CD14-positive monocyte (primary cell): ENCODE measurements at regions not wholly inside any gene's neighbourhood (a gene's known extent, or its start where the extent isn't known, plus 50 kb on each side); places are given as distances from the start of the nearest gene placed in this dataset.

Experiments used
- DNase-seq, 3 donors: peaks; one replicate each; pipeline ENCODE4 v3.0.0-alpha.2; 2011 to 2022
- H2AFZ ChIP-seq: 2 replicates; pipeline ENCODE4 v1.6.0; 2012; ENCODE audit warnings: mild to moderate bottlenecking, low read depth, low read length, inconsistent platforms; ENCODE audit not compliant: insufficient read depth, poor library complexity, severe bottlenecking
- H3K27ac ChIP-seq, 2 donors: 1 replicate in 1 of 2; 2 replicates in 1 of 2; pipeline ENCODE4 v1.5.1; 2012 to 2013; ENCODE audit warnings: low read length in 2 of 2, control low read depth in 1 of 2, inconsistent platforms in 1 of 2, low read depth in 1 of 2, mild to moderate bottlenecking in 1 of 2
- H3K27me3 ChIP-seq, 2 donors: one replicate each; pipeline versions ENCODE4 v1.6.0 to v1.6.1; 2011 to 2013; ENCODE audit warnings: low read length in 2 of 2; ENCODE audit not compliant: control insufficient read depth in 2 of 2, insufficient read depth in 2 of 2
- H3K36me3 ChIP-seq, 2 donors: replicated peaks in 1 of 2; 1 replicate in 1 of 2; 2 replicates in 1 of 2; pipeline versions ENCODE4 v1.5.1 to v1.6.1; 2012 to 2013; ENCODE audit warnings: low read length in 2 of 2, control low read depth in 1 of 2, inconsistent platforms in 1 of 2, mild to moderate bottlenecking in 1 of 2; ENCODE audit not compliant: insufficient read depth in 2 of 2, control insufficient read depth in 1 of 2
- H3K4me1 ChIP-seq, 2 donors: 1 replicate in 1 of 2; 2 replicates in 1 of 2; pipeline versions ENCODE4 v1.5.1 to v1.6.1; 2012 to 2013; ENCODE audit warnings: low read length in 2 of 2, control low read depth in 1 of 2, inconsistent platforms in 1 of 2, mild to moderate bottlenecking in 1 of 2, moderate library complexity in 1 of 2; ENCODE audit not compliant: insufficient read depth in 2 of 2, control insufficient read depth in 1 of 2
- H3K4me2 ChIP-seq: replicated peaks from 2 replicates; pipeline ENCODE3; 2012; ENCODE audit warnings: low read length, moderate library complexity, mild to moderate bottlenecking; ENCODE audit not compliant: poor library complexity, severe bottlenecking; ENCODE audit errors: extremely low read depth
- H3K4me3 ChIP-seq, 3 experiments: fragments of 200-600 bp in 1 of 3; sonication (generic) in 1 of 3; replicated peaks in 1 of 3; 1 replicate in 2 of 3; 2 replicates in 1 of 3; pipeline ENCODE4 v1.5.1; 2011 to 2013; ENCODE audit warnings: low read length in 3 of 3, mild to moderate bottlenecking in 3 of 3, control low read depth in 2 of 3, low read depth in 2 of 3, inconsistent platforms in 1 of 3, moderate library complexity in 1 of 3
- H3K79me2 ChIP-seq: 2 replicates; pipeline ENCODE4 v1.6.0; 2012; ENCODE audit warnings: mild to moderate bottlenecking, control low read depth, inconsistent platforms, low read length, moderate library complexity; ENCODE audit not compliant: insufficient read depth
- H3K9ac ChIP-seq: 2 replicates; pipeline ENCODE4 v1.6.0; 2017; ENCODE audit warnings: low read length, mild to moderate bottlenecking; ENCODE audit not compliant: insufficient read depth, poor library complexity, severe bottlenecking
- H3K9me3 ChIP-seq, 2 donors: replicated peaks in 1 of 2; 1 replicate in 1 of 2; 2 replicates in 1 of 2; pipeline versions ENCODE4 v1.5.1 to v1.6.1; 2012 to 2013; ENCODE audit warnings: low read length in 2 of 2, control low read depth in 1 of 2; ENCODE audit not compliant: control insufficient read depth in 1 of 2, insufficient read depth in 1 of 2
- H4K20me1 ChIP-seq: 2 replicates; pipeline ENCODE4 v1.6.0; 2012; ENCODE audit warnings: mild to moderate bottlenecking, low read length, control low read depth, moderate library complexity; ENCODE audit not compliant: insufficient read depth
- H3K27ac Mint-ChIP-seq, 7 donors: one replicate each; pipeline ENCODE4 v1.8.0; 2020; ENCODE audit warnings: mild to moderate bottlenecking in 7 of 7, mixed read lengths in 7 of 7, moderate library complexity in 6 of 7, inconsistent platforms in 2 of 7
- H3K27me3 Mint-ChIP-seq, 3 donors: one replicate each; pipeline ENCODE4 v1.8.0; 2021 to 2022; ENCODE audit warnings: low read depth in 3 of 3, mild to moderate bottlenecking in 3 of 3, mixed read lengths in 3 of 3, moderate library complexity in 3 of 3, inconsistent platforms in 1 of 3
- H3K36me3 Mint-ChIP-seq, 2 donors: one replicate each; pipeline ENCODE4 v1.8.0; 2020; ENCODE audit warnings: mixed read lengths in 2 of 2, inconsistent platforms in 1 of 2, mild to moderate bottlenecking in 1 of 2
- H3K4me1 Mint-ChIP-seq: one replicate; pipeline ENCODE4 v1.8.0; 2020; ENCODE audit warnings: mild to moderate bottlenecking, mixed read lengths
- H3K4me3 Mint-ChIP-seq, 2 donors: one replicate each; pipeline ENCODE4 v1.8.0; 2020; ENCODE audit warnings: mild to moderate bottlenecking in 2 of 2, mixed read lengths in 2 of 2, moderate library complexity in 1 of 2
- H3K9me3 Mint-ChIP-seq, 7 donors: one replicate each; pipeline ENCODE4 v1.8.0; 2020 to 2022; ENCODE audit warnings: mixed read lengths in 7 of 7, mild to moderate bottlenecking in 6 of 7, moderate library complexity in 6 of 7, inconsistent platforms in 2 of 7
- WGBS: methylation state at CpG from one replicate; pipeline ENCODE4 v1.1.5; 2013; ENCODE audit warnings: missing lambda C conversion rate; ENCODE audit not compliant: insufficient coverage; 5-methylcytosine and 5-hydroxymethylcytosine counted together
- intact Hi-C, 2 donors: fragments of 100-400 bp; cut with micrococcal nuclease; formaldehyde crosslinking; loops; one replicate each; pipeline versions ENCODE4 v1.15.0 to v1.15.1; 2023
- TF ChIP-seq, protein P1 (sequence below): fragments of 200-600 bp; IDR thresholded peaks from one replicate; pipeline ENCODE4 v1.8.0; 2022; ENCODE audit warnings: antibody characterized with exemption, mild to moderate bottlenecking

DNA sequence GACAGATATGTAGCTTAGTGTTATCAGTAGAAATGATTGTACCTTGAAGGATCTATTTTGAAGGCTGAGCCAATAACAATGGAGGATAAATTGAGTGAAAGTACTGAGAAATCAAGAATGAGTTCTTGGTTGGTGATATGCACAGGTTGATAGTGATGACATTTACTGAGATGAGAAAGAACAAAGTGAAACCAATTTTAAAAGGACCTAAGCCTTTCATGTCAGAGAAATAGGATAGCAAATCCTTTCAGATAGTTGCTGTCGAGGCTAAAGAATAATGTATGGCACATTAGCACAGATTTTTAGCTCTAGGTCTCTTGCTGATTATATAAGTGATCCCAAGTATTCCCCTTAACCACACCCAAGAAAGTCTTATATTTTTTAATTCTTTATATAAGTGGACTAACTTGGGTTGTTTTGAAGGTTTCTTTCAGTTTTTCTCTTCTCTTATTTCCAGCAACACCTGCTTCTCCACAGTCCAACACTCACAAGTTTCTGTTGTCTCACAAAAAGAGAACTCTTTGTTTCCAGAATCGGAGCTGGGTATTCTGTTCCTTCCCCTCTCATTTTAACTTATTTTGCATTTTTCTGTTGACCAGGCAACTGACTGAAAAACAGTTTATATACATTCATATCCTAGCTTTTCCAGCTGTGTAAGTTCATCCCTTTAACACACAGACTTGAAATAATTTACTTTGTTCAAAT, 286.9 kb upstream of the ATP10B start:
- Histone ChIP-seq H3K79me2 (no peaks in the 10 kb centered on the region), H3K4me3 (no peak overlapping the region), H3K36me3 (no peaks in the 10 kb centered on the region), H3K27me3 (no peaks in the 10 kb centered on the region), H4K20me1 (no peaks in the 10 kb centered on the region), H3K4me1 (no peaks in the 10 kb centered on the region), H3K27ac (no peak overlapping the region), H3K4me2 (no peak overlapping the region), H3K9ac (no peak overlapping the region), H2AFZ (no peak overlapping the region), H3K9me3 (no peaks in the 10 kb centered on the region)
- no peak overlapping the region for H3K27ac Mint-ChIP-seq
- no peak overlapping the region for H3K4me3 Mint-ChIP-seq
- H3K27me3 Mint-ChIP-seq = peaks cover 0 to 1% (median 0%) of the 10 kb centered on the region in 3 donors
- H3K9me3 Mint-ChIP-seq = peaks cover 0 to 10% (median 4%) of the 10 kb centered on the region in 7 donors
- no peaks in the 10 kb centered on the region for H3K4me1 Mint-ChIP-seq
- no peaks in the 10 kb centered on the region for H3K36me3 Mint-ChIP-seq
- no peak for DNase-seq
- WGBS = no CpG with 5 or more reads among the region's 2 CpGs
- TF ChIP-seq, protein P1, sequence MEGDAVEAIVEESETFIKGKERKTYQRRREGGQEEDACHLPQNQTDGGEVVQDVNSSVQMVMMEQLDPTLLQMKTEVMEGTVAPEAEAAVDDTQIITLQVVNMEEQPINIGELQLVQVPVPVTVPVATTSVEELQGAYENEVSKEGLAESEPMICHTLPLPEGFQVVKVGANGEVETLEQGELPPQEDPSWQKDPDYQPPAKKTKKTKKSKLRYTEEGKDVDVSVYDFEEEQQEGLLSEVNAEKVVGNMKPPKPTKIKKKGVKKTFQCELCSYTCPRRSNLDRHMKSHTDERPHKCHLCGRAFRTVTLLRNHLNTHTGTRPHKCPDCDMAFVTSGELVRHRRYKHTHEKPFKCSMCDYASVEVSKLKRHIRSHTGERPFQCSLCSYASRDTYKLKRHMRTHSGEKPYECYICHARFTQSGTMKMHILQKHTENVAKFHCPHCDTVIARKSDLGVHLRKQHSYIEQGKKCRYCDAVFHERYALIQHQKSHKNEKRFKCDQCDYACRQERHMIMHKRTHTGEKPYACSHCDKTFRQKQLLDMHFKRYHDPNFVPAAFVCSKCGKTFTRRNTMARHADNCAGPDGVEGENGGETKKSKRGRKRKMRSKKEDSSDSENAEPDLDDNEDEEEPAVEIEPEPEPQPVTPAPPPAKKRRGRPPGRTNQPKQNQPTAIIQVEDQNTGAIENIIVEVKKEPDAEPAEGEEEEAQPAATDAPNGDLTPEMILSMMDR = no peak
- intact Hi-C loops = no loop called here

DNA sequence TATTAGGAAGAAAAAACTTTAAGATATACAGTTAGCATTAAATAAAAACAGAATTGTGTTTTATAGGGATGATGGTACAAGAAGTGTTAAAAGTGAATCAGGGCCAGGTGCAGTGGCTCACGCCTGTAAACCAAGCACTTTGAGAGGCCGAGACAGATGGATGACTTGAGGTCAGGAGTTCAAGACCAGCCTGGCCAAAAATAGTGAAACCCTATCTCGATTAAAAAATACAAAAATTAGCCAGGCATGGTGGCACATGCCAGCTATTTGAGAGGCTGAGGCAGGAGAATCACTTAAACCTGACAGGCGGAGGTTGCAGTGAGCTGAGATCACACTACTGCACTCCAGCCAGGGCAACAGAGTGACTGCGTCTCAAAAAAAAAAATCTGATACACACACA, 282.9 kb upstream of the ATP10B start:
- Mint-ChIP-seq H3K4me1 (no peaks in the 10 kb centered on the region), H3K27ac (no peak overlapping the region), H3K27me3 (no peaks in the 10 kb centered on the region), H3K9me3 (peaks cover 0 to 2% (median 0%) of the 10 kb centered on the region in 7 donors), H3K4me3 (no peak overlapping the region), H3K36me3 (no peaks in the 10 kb centered on the region)
- intact Hi-C loops = no loop called here
- no peaks in the 10 kb centered on the region for H3K27me3 ChIP-seq
- H4K20me1 ChIP-seq = no peaks in the 10 kb centered on the region
- no peaks in the 10 kb centered on the region for H3K9me3 ChIP-seq
- no peak overlapping the region for H3K4me3 ChIP-seq
- TF ChIP-seq, protein P1 = no peak
- H3K9ac ChIP-seq = no peak overlapping the region
- WGBS = 90% methylated on average over 4 of the region's 5 CpGs
- DNase-seq = no peak
- no peak overlapping the region for H3K4me2 ChIP-seq
- H3K36me3 ChIP-seq = no peaks in the 10 kb centered on the region
- H3K79me2 ChIP-seq = no peaks in the 10 kb centered on the region
- no peaks in the 10 kb centered on the region for H3K4me1 ChIP-seq
- no peak overlapping the region for H2AFZ ChIP-seq
- no peak overlapping the region for H3K27ac ChIP-seq
